ENCODE measurements at regions not wholly inside any gene's neighbourhood (a gene's known extent, or its start where the extent isn't known, plus 50 kb on each side); places are given as distances from the start of the nearest gene placed in this dataset.

DNA sequence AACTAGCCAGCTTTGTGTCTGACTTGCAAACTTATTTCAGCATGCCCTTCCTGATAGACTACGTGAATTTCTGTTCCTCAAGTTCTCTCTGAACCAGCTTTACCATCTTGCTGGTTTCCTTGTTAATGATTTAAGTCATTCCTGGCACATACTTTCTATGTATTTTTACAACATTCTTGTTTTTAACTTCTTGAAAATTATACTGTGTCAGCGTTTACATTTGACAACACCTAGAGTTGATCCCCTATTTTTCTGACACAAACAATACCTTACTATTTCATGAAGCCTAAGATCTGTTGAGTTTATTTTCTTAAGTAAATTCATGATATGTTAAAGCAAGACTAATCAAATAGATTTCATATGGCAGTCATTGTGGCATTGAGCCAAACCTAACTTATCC lies 686.3 kb downstream of the XPNPEP1 start:
- TF ChIP-seq, protein P1, sequence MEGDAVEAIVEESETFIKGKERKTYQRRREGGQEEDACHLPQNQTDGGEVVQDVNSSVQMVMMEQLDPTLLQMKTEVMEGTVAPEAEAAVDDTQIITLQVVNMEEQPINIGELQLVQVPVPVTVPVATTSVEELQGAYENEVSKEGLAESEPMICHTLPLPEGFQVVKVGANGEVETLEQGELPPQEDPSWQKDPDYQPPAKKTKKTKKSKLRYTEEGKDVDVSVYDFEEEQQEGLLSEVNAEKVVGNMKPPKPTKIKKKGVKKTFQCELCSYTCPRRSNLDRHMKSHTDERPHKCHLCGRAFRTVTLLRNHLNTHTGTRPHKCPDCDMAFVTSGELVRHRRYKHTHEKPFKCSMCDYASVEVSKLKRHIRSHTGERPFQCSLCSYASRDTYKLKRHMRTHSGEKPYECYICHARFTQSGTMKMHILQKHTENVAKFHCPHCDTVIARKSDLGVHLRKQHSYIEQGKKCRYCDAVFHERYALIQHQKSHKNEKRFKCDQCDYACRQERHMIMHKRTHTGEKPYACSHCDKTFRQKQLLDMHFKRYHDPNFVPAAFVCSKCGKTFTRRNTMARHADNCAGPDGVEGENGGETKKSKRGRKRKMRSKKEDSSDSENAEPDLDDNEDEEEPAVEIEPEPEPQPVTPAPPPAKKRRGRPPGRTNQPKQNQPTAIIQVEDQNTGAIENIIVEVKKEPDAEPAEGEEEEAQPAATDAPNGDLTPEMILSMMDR (conservative IDR thresholded peaks at IDR 0.05; ENCODE audit: low read depth in 2 of 2): no peak
- TF ChIP-seq POLR2AphosphoS5 (IDR thresholded peaks at IDR 0.05; ENCODE audit: low read depth): no peak
- TF ChIP-seq ZNF114 (CRISPR knock-in tag; IDR thresholded peaks at IDR 0.05): no peak
- TF ChIP-seq CREB1 (CRISPR knock-in tag; IDR thresholded peaks at IDR 0.05; ENCODE audit: low read depth): no peak
- TF ChIP-seq EZH2 (IDR thresholded peaks at IDR 0.05; ENCODE audit: low read depth, unreplicated experiment): no peak
- no peak for TF ChIP-seq EZH2phosphoT487 (IDR thresholded peaks at IDR 0.05; ENCODE audit: unreplicated experiment)
- TF ChIP-seq JUNB (IDR thresholded peaks at IDR 0.05; ENCODE audit: unreplicated experiment): no peak
- TF ChIP-seq, protein P2, sequence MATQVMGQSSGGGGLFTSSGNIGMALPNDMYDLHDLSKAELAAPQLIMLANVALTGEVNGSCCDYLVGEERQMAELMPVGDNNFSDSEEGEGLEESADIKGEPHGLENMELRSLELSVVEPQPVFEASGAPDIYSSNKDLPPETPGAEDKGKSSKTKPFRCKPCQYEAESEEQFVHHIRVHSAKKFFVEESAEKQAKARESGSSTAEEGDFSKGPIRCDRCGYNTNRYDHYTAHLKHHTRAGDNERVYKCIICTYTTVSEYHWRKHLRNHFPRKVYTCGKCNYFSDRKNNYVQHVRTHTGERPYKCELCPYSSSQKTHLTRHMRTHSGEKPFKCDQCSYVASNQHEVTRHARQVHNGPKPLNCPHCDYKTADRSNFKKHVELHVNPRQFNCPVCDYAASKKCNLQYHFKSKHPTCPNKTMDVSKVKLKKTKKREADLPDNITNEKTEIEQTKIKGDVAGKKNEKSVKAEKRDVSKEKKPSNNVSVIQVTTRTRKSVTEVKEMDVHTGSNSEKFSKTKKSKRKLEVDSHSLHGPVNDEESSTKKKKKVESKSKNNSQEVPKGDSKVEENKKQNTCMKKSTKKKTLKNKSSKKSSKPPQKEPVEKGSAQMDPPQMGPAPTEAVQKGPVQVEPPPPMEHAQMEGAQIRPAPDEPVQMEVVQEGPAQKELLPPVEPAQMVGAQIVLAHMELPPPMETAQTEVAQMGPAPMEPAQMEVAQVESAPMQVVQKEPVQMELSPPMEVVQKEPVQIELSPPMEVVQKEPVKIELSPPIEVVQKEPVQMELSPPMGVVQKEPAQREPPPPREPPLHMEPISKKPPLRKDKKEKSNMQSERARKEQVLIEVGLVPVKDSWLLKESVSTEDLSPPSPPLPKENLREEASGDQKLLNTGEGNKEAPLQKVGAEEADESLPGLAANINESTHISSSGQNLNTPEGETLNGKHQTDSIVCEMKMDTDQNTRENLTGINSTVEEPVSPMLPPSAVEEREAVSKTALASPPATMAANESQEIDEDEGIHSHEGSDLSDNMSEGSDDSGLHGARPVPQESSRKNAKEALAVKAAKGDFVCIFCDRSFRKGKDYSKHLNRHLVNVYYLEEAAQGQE (IDR thresholded peaks at IDR 0.05; ENCODE audit: unreplicated experiment): no peak
- no peak for TF ChIP-seq STAT1 (IDR thresholded peaks at IDR 0.05; ENCODE audit: unreplicated experiment)
- TF ChIP-seq, protein P3, sequence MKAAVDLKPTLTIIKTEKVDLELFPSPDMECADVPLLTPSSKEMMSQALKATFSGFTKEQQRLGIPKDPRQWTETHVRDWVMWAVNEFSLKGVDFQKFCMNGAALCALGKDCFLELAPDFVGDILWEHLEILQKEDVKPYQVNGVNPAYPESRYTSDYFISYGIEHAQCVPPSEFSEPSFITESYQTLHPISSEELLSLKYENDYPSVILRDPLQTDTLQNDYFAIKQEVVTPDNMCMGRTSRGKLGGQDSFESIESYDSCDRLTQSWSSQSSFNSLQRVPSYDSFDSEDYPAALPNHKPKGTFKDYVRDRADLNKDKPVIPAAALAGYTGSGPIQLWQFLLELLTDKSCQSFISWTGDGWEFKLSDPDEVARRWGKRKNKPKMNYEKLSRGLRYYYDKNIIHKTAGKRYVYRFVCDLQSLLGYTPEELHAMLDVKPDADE (IDR thresholded peaks at IDR 0.05): no peak
- TF ChIP-seq, protein P4, sequence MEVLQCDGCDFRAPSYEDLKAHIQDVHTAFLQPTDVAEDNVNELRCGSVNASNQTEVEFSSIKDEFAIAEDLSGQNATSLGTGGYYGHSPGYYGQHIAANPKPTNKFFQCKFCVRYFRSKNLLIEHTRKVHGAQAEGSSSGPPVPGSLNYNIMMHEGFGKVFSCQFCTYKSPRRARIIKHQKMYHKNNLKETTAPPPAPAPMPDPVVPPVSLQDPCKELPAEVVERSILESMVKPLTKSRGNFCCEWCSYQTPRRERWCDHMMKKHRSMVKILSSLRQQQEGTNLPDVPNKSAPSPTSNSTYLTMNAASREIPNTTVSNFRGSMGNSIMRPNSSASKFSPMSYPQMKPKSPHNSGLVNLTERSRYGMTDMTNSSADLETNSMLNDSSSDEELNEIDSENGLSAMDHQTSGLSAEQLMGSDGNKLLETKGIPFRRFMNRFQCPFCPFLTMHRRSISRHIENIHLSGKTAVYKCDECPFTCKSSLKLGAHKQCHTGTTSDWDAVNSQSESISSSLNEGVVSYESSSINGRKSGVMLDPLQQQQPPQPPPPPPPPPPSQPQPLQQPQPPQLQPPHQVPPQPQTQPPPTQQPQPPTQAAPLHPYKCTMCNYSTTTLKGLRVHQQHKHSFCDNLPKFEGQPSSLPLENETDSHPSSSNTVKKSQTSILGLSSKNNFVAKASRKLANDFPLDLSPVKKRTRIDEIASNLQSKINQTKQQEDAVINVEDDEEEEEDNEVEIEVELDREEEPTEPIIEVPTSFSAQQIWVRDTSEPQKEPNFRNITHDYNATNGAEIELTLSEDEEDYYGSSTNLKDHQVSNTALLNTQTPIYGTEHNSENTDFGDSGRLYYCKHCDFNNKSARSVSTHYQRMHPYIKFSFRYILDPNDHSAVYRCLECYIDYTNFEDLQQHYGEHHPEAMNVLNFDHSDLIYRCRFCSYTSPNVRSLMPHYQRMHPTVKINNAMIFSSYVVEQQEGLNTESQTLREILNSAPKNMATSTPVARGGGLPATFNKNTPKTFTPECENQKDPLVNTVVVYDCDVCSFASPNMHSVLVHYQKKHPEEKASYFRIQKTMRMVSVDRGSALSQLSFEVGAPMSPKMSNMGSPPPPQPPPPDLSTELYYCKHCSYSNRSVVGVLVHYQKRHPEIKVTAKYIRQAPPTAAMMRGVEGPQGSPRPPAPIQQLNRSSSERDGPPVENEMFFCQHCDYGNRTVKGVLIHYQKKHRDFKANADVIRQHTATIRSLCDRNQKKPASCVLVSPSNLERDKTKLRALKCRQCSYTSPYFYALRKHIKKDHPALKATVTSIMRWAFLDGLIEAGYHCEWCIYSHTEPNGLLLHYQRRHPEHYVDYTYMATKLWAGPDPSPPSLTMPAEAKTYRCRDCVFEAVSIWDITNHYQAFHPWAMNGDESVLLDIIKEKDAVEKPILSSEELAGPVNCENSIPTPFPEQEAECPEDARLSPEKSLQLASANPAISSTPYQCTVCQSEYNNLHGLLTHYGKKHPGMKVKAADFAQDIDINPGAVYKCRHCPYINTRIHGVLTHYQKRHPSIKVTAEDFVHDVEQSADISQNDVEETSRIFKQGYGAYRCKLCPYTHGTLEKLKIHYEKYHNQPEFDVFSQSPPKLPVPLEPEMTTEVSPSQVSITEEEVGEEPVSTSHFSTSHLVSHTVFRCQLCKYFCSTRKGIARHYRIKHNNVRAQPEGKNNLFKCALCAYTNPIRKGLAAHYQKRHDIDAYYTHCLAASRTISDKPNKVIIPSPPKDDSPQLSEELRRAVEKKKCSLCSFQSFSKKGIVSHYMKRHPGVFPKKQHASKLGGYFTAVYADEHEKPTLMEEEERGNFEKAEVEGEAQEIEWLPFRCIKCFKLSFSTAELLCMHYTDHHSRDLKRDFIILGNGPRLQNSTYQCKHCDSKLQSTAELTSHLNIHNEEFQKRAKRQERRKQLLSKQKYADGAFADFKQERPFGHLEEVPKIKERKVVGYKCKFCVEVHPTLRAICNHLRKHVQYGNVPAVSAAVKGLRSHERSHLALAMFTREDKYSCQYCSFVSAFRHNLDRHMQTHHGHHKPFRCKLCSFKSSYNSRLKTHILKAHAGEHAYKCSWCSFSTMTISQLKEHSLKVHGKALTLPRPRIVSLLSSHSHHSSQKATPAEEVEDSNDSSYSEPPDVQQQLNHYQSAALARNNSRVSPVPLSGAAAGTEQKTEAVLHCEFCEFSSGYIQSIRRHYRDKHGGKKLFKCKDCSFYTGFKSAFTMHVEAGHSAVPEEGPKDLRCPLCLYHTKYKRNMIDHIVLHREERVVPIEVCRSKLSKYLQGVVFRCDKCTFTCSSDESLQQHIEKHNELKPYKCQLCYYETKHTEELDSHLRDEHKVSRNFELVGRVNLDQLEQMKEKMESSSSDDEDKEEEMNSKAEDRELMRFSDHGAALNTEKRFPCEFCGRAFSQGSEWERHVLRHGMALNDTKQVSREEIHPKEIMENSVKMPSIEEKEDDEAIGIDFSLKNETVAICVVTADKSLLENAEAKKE (CRISPR knock-in tag; IDR thresholded peaks at IDR 0.05): no peak
- no peak for TF ChIP-seq ZNF331 (CRISPR knock-in tag; IDR thresholded peaks at IDR 0.05; ENCODE audit: low read depth)
- TF ChIP-seq NANOG (IDR thresholded peaks at IDR 0.05; ENCODE audit: borderline replicate concordance): no peak

All from GM23338 (cell line).